CD4-positive, alpha-beta T cell treated with Interleukin-15 for 1 hour (primary cell): ENCODE measurements at regions not wholly inside any gene's neighbourhood (a gene's known extent, or its start where the extent isn't known, plus 50 kb on each side); places are given as distances from the start of the nearest gene placed in this dataset.
"Not testable (repeated sequence)": the region's sequence is repeated elsewhere in the genome, so short reads cannot be mapped to it uniquely, and the experiment has no call there.

Experiments
- DNase-seq: peaks from one replicate; pipeline ENCODE4 v3.0.0-alpha.2; 2020

DNA sequence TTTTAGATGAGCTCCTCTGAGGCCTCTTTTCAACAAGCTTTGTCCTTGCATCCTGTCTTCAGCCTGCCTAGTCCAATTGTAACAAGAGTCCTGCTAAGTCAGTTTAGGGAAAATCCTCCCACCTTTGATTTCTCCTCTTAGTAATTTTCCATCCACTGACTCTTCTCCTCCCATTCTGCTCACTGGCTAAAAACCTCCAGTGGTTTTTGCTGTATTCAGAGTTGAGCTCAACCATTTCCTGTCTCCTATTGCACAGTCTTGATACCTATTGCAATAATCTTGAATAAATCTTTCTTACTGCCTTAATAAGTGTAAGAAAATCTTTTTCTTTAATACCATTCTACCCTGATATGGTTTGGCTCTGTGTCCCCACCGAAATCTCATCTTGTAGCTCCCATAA lies 117.8 kb upstream of the ENPP6 start:
- DNase-seq, result no peak

- peak; percentile 33 for DNase-seq
Observed at GRCh38 chr4:184333446-184333845, 115.8 kb upstream of the ENPP6 start.

DNA sequence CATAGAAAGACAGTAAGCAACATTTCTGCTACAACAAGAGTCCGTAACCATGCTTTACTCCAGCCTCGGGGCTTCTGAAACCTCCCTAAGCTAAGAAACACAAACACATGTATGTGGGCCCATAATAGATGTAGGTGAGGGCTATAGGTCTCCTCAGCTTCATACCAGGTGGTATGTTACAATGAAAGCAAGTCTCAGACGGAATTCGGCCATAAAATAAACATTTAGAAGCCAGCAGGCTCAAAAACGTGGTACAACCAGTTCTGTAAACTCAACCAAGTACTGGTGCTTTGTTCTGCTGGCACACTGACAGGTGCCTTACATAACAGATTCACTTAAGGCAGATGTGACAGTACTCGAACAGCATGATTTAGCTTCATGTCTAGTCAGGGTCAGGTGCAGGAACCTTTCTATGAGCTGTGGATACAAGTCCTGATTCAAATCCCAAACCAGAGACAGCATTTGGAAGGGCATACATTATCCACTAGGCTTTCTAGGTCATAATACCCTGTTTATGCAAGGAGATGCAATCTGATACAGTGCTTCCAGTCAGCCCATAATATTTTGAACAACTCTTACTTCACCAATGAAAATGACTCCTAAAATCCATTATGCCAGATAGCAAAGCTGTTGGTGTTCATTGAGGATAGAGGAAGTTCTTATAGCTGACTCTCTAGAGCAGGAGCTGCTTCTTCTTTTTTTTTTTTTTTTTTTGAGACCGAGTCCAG lies 113.8 kb upstream of the ENPP6 start:
- no peak for DNase-seq

GRCh38 chr4:184330517-184331094 lies 112.9 kb upstream of the ENPP6 start:
- not testable (repeated sequence) for DNase-seq

GRCh38 chr4:184329659-184330400 lies 112.2 kb upstream of the ENPP6 start:
- peak; percentile 84 for DNase-seq

GRCh38 chr4:184329235-184329634 lies 111.6 kb upstream of the ENPP6 start:
- DNase-seq, result no peak

- DNase-seq, result peak; percentile 75
Observed at GRCh38 chr4:184328022-184328736, 110.5 kb upstream of the ENPP6 start.

DNA sequence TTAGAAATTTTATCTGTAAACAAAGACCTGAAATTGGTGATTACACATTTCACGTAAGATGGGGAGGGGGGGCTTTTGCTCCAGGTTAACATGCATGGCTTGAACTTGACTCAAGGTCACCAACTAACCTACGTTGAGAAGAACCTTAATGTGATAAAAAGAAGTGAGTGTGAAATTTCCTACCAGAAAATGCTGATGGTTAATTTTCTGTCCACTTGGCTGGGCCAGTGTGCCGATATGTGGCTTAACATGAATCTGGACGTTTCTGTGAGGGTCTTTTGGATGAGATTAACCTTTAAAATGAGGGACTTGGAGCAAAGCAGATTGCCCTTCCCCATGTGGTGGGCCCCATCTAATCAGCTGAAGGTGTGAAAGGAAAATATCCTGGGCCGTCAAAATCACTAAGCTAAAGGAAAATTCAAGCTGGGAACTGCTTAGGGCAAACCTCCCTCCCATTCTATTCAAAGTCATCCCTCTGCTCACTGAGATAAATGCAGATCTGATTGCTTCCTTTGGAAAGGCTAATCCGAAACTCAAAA lies 107.3 kb upstream of the ENPP6 start:
- no peak for DNase-seq

- DNase-seq, result no peak
Observed at GRCh38 chr4:184322328-184323025, 104.8 kb upstream of the ENPP6 start.

DNA sequence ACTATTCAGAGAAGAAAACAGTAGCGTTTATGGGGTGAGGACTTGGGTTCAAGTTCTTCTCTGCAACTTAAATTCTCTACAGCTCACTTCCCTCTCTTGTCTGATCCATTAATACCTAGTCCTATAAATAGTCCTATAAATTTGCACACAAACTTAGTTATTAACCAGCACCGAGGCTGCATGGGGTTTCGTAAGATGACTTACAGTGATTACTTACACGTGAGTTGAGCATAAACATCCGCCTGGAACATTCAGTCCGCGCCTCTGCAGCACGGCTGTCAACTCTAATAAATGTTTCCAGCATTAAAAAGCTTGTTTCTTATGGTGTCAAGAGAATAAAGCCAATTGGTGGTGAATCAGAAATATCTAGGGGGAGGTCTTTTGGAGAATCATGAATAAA lies 103.0 kb upstream of the ENPP6 start:
- DNase-seq, result no peak

GRCh38 chr4:184318852-184319251 lies 101.2 kb upstream of the ENPP6 start:
- DNase-seq, result no peak

- DNase-seq, result no peak
Observed at GRCh38 chr4:184317234-184317918, 99.7 kb upstream of the ENPP6 start.

DNA sequence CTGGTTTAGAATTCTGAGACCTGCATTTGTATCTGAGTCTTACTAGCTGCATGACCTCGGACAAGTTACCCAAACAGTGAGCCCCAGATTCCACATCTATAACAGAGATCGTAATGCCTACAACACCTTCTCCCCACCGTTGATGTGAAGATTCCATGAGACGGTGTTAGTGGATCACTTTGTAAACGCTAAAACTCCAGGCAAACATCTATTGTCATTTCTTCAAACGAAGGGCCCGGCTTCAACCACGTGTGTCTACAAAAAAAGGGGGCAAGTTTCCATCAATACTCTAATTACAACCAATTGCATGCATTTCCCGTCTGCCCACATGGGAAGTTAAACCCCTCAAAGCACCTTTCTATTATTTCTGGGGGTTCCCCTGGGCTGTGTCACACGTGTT lies 99.1 kb upstream of the ENPP6 start:
- no peak for DNase-seq

- DNase-seq, result no peak
Observed at GRCh38 chr4:184315675-184316359, 98.1 kb upstream of the ENPP6 start.

DNA sequence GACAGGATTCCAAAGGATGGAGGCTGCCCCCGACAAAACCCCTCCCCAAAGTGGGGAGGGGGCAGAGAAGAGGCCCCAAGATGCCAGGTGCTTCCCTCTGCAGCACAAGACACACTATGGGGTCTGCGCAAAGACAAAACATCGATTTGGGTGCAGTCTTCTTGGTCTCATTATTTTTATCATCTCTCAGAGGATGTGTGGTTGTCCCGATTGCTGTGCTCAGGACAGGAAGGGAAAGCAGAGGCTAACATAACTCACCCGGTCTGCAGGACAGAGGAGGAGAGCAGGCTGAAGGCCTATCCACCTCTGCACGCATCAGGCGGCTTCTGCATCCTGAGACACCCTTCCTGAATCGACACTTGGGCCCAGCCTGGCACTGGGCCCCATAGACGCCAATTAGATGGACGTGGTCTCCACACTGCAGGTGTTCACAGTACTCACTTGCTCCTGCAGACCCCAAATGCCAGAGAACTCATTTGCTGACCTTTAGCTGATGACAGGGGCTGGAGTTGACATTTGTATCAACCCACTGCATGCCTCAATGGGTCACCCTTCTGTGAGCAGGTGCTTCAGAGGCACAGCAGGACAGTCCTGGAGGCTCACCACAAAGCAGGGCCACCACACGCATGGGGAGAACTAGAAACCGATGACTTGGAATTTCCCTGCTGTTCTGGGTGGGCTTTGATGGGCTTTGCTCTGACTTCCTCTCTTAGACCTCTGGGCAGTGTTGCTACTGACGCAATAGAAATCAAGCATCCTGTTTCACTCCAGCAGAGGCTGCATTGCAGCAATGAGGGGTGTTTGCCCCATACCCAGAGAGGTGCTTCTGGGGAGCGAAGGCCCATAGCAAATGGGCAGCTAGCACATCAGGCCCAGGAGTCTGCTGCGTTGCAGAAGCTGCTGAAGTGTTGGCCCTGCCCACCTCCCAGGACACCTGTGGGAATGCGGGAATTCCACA lies 96.3 kb upstream of the ENPP6 start:
- peak; percentile 69 for DNase-seq

DNA sequence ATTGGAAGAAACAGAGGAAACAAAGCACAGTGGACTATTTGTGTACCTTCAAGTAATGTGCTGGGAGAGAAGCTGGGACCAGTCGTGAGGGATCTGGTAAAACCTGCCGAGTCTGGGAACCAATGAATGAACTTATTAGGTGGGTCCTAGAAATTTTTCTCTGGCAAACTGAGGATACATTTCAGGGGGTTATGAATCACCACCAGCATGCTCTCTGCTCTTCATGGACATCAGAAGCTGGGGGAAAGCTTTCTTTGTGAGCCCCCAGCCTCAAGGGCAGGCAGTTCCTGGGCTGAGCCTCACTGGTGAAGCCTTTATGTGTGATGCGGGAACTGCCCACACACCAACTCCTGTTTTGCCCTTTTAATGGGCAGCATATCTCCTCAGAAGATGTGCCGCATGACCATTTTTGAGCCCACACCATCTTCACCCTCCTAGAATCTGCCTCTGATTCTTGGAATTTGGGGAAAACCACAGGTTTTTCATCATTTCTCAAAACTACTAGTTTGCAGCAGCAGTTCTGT lies 95.4 kb upstream of the ENPP6 start:
- DNase-seq, result no peak

DNA sequence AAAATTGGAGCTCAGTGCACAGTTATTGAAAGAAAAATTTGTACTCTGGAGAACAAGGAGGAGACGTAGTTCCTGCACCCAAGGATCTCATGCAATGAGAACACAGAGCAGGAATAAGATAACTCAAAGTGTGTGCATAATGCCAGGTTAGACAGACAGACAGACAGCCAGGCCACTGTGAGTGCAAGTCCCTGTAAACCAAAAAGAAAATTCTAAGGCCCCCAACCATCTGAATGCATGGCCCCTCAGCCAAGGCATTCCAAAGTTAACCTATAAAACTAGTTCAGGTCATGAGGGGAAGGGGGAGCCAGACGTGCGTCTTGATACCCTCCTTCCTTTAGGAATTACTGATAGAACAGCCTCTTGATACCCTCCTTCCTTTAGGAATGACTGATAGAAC lies 94.5 kb upstream of the ENPP6 start:
- no peak for DNase-seq

DNA sequence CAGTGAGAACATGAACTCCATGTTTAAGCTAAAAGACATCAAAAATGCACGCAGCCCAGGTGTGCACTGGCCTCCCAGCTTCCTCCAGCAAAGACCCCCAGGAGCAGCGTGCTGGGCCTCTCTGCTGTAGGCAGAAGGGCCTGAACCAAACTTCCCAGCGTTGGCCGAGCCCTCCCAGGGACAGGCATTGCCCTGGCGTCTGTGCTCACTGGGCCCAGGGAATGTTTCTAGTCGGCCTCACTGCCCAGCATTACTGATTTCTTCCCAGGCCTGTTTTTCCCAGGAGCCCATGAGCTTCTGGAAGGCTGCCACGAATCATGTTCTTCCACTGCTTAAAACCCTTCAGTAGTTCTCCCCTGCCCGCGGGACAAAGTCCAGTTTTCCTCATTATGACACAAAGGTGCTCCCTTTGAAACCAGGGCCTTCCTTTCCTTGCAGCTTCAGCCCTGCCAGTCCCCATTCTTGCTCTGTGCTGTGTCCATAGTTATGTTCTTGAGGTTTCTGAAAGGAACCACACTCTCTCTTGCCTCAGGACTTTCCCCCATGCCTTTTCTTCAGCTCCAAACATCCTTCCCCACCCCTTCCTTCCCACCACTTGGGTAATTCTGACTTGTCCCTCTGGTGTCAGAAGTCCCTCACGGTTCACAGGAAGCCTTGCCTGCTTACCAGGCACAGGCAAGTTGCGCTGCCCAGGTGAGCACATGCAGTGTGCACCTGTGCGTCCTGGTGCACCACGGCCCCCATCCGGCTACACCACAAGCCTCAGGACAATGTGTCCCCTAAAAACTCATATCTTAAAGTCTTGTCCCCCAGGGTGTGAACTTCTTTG lies 93.4 kb upstream of the ENPP6 start:
- DNase-seq, result no peak

DNA sequence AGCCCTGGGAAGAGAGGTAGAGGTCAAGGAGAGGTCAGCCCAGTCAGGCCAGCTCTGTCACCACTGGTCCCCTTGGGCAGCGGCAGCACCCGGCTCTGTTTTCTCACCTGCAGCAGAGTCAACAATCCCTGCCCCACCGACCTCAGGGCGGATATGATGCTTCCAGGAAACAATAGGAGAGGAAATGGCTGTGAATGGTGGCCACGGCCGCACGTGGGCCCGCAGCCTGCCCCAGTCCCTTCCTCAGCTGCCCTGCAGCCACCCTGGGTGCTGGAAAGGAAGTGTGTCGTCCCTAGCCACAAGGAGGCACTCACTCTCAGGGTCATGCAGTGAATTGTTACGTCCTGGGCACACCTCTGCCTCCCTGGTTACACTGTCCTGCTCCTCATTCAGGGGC lies 92.5 kb upstream of the ENPP6 start:
- DNase-seq, result peak; percentile 64
